ENCODE measurements at regions not wholly inside any gene's neighbourhood (a gene's known extent, or its start where the extent isn't known, plus 50 kb on each side); places are given as distances from the start of the nearest gene placed in this dataset.

GRCh38 chr18:47618758-47619157 is 311.7 kb downstream of the SMAD2 start:
- H3K9me3 ChIP-seq (ENCODE audit: low read length): no peaks in the 10 kb centered on the region
- ChIA-PET CTCF (ENCODE audit: unreplicated experiment) (no interaction called here), POLR2A (no interaction called here)
- no peak for DNase-seq (ENCODE audit: low spot score)
- no peaks in the 10 kb centered on the region for H3K9me2 ChIP-seq (ENCODE audit: insufficient read depth, low read length)
- no peak overlapping the region for H2AFZ ChIP-seq (ENCODE audit: low read length)
- no peaks in the 10 kb centered on the region for H3K36me3 ChIP-seq (ENCODE audit: insufficient read depth, low read length)
- no peak overlapping the region for H3K4me2 ChIP-seq (ENCODE audit: low read length)
- H3K4me3 ChIP-seq (ENCODE audit: low read depth, low read length, poor library complexity, severe bottlenecking): no peak overlapping the region
- no TSS peak for BruUV-seq (replicated peaks)
- intact Hi-C loops (cut with micrococcal nuclease; ENCODE audit: unreplicated experiment): no loop called here
- H3K4me1 ChIP-seq (ENCODE audit: insufficient read depth, low read length, poor library complexity, severe bottlenecking): no peaks in the 10 kb centered on the region
- no peaks in the 10 kb centered on the region for H4K20me1 ChIP-seq (ENCODE audit: insufficient read depth, low read length)
- TF ChIP-seq CTCF (conservative IDR thresholded peaks at IDR 0.05; ENCODE audit: low read length) (no peak), EZH2phosphoT487 (IDR thresholded peaks at IDR 0.05; ENCODE audit: borderline replicate concordance, low read depth, low read length) (no peak)
- H3K79me2 ChIP-seq (ENCODE audit: insufficient read depth, low read depth, low read length): no peaks in the 10 kb centered on the region
- H3K27ac ChIP-seq (ENCODE audit: low read depth, low read length, poor library complexity, severe bottlenecking): no peak overlapping the region

GRCh38 chr18:47615043-47615442 is 315.4 kb downstream of the SMAD2 start:
- Histone ChIP-seq H4K20me1 (ENCODE audit: insufficient read depth, low read length) (no peaks in the 10 kb centered on the region), H3K4me3 (ENCODE audit: low read depth, low read length, poor library complexity, severe bottlenecking) (no peak overlapping the region), H2AFZ (ENCODE audit: low read length) (no peak overlapping the region), H3K27ac (ENCODE audit: low read depth, low read length, poor library complexity, severe bottlenecking) (no peak overlapping the region), H3K4me2 (ENCODE audit: low read length) (no peak overlapping the region), H3K79me2 (ENCODE audit: insufficient read depth, low read depth, low read length) (no peaks in the 10 kb centered on the region), H3K36me3 (ENCODE audit: insufficient read depth, low read length) (no peaks in the 10 kb centered on the region), H3K9me3 (ENCODE audit: low read length) (no peaks in the 10 kb centered on the region), H3K4me1 (ENCODE audit: insufficient read depth, low read length, poor library complexity, severe bottlenecking) (no peaks in the 10 kb centered on the region), H3K9me2 (ENCODE audit: insufficient read depth, low read length) (no peaks in the 10 kb centered on the region)
- TF ChIP-seq EZH2phosphoT487 (IDR thresholded peaks at IDR 0.05; ENCODE audit: borderline replicate concordance, low read depth, low read length) (no peak), CTCF (conservative IDR thresholded peaks at IDR 0.05; ENCODE audit: low read length) (no peak)
- BruUV-seq (replicated peaks): no TSS peak
- intact Hi-C loops (cut with micrococcal nuclease; ENCODE audit: unreplicated experiment): no loop called here
- no peak for DNase-seq (ENCODE audit: low spot score)
- CTCF ChIA-PET (ENCODE audit: unreplicated experiment): no interaction called here
- POLR2A ChIA-PET: no interaction called here

- CTCF ChIA-PET (ENCODE audit: unreplicated experiment): no interaction called here
- no peaks in the 10 kb centered on the region for H3K9me2 ChIP-seq (ENCODE audit: insufficient read depth, low read length)
- no peaks in the 10 kb centered on the region for H3K79me2 ChIP-seq (ENCODE audit: insufficient read depth, low read depth, low read length)
- no peaks in the 10 kb centered on the region for H3K36me3 ChIP-seq (ENCODE audit: insufficient read depth, low read length)
- H4K20me1 ChIP-seq (ENCODE audit: insufficient read depth, low read length): no peaks in the 10 kb centered on the region
- H3K9me3 ChIP-seq (ENCODE audit: low read length): no peaks in the 10 kb centered on the region
- no peak overlapping the region for H3K4me2 ChIP-seq (ENCODE audit: low read length)
- H3K27ac ChIP-seq (ENCODE audit: low read depth, low read length, poor library complexity, severe bottlenecking): no peak overlapping the region
- H2AFZ ChIP-seq (ENCODE audit: low read length): no peak overlapping the region
- no TSS peak for BruUV-seq (replicated peaks)
- H3K4me3 ChIP-seq (ENCODE audit: low read depth, low read length, poor library complexity, severe bottlenecking): no peak overlapping the region
- TF ChIP-seq CTCF (conservative IDR thresholded peaks at IDR 0.05; ENCODE audit: low read length): no peak
- TF ChIP-seq EZH2phosphoT487 (IDR thresholded peaks at IDR 0.05; ENCODE audit: borderline replicate concordance, low read depth, low read length): no peak
- H3K4me1 ChIP-seq (ENCODE audit: insufficient read depth, low read length, poor library complexity, severe bottlenecking): no peaks in the 10 kb centered on the region
- intact Hi-C loops (cut with micrococcal nuclease; ENCODE audit: unreplicated experiment): no loop called here
- DNase-seq (ENCODE audit: low spot score): no peak
- POLR2A ChIA-PET: no interaction called here
These were observed 316.5 kb downstream of the SMAD2 start for GRCh38 chr18:47613929-47614328.
